Hindlimb muscle (tissue), 1 donor: ENCODE measurements at regions not wholly inside any gene's neighbourhood (a gene's known extent, or its start where the extent isn't known, plus 50 kb on each side); places are given as distances from the start of the nearest gene placed in this dataset.

Experiments used
- DNase-seq: peaks from one replicate; pipeline ENCODE4 v3.0.0-alpha.2; 2013

DNA sequence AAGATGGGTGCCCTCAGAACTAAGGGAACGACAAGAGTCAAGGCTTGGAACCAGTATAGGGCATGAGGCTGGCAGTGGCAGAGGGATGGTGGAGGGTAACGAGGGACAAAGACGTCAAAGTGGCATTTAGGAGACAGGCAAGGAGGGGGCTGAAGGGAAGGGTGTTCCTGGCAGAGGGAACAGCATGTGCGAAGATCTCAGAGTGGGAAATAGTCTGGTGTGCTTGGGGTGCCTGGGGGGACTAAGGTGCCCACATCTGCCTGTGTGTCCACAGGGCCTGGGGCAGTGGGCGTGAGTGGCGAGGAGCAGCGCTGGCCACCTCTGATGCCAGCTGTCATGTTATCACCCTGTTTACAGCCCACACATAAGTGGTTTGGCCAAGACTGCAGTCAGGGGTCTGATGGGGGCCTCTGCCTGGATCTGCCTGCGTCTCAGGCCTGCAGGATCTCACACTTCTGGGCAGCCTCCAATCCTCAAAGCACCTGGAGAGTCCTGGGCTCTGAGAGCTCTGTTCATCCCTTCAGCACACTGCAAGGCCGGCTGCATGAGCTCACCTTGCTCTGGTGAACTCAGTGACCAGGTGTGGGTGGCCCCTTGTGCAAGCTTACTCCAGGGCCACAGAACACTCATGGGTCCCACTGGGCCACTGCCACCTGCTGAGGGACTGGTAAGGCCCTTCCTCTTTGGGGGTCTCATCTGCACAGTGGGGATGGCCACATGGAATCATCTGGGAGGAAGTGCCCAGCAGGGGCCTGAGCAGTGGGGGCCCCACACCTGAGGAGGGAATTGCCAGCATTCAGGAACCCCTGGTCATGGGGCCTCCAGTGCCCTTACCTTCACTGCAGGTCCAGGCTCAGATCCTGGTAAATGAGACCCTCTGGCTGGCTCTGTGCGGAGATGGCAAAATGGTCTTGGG, 89.7 kb upstream of the SHISAL1 start:
- DNase-seq, result no peak

- DNase-seq, result no peak
Measured at GRCh38 chr22:44401783-44402110, 89.0 kb upstream of the SHISAL1 start.

GRCh38 chr22:44400763-44401060, 88.0 kb upstream of the SHISAL1 start:
- no peak for DNase-seq

- DNase-seq, result no peak
Measured at GRCh38 chr22:44399906-44400762, 87.4 kb upstream of the SHISAL1 start.

DNA sequence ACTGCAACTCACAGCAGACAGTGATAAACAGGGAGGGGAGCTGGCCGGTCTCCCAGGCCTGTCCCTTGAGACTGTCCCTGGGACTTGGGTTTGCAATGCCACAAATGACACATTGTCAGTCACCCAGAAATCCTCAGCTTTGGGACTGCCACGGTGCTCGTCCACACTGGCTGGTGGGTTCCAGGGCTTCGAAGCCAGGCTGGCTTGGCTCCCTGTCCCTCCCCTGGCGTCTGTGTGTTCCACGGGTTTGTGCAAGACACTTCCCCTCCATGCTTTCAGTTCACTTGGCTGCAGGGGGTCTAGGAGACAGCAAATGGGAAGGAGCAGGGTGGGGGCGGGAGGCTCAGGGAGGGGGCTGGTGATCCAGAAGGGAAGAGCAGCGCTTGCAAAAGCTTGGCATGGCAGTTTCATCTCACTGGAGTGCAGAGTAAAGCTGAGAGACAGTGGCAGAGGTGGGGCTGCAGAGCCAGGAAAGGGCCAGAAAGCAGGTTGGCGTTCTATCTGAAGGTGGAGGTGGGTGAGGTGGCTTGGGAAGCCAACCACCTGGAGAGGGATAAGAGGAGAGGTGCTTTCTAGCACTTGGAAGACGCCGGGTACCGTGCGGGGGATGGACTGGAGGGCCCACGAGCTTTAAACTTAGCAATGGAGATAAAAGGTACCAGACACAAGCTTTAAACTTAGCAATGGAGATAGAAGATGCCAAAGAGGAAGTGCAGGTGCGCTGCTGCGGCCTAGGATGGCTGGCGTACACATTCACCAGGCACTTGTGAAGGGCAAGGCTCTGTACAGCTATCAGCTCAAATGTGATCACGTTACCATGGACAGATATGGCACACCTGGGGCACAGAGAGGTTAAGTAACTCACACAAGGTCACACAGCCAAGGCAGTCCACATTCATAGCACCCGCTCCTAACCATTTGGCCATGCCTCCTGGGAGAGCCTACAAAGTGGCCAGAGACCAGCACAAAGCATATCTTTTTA, 86.4 kb upstream of the SHISAL1 start:
- no peak for DNase-seq

GRCh38 chr22:44396727-44397722, 84.3 kb upstream of the SHISAL1 start:
- no peak for DNase-seq

GRCh38 chr22:44396021-44396726, 83.4 kb upstream of the SHISAL1 start:
- no peak for DNase-seq

DNA sequence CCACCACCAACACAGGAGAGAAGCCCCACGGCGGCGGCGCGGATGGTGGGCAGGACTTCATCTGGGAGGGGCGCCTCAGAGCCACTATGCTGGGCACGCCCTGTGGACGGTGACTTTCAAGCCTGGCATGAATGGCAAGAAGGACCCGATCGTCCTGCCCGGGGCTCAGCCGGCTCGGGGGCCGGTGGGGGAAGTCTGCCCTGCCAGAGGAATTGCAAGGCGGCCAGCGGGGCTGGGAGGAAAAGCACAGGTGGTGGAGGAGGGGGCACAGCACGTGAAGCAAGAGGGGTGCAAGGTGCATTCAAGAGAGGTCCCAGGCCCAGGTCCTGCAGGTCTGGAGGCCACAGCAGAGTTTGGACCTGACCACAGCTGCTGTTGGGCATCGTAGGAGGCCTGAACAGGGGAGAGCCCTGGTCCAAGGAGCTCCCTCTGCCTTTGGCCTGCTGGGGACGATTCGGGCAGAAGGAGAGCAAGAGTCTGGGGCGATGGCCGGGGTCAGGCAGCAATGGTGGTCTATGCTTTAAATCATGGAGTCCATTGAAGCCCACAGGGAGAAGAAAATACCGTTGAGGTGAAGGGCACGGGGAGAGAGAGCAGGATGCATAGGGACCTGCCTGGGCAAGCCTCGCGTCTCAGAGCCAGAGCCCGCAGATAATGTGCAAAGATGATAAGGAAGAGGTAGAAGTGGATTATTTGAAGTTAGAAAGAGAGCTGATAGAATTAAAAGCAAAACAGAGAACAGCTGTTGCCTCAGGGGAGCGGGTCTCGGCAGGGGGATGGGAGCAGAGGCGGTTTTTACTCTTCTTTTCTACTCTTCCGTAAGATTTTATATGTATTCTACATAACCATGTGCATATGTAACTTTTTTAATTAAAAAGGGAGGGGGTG, 82.6 kb upstream of the SHISAL1 start:
- DNase-seq, result no peak

- DNase-seq, result no peak
Measured at GRCh38 chr22:44394246-44395117, 81.7 kb upstream of the SHISAL1 start.

- no peak for DNase-seq
Measured at GRCh38 chr22:44393066-44393465, 80.3 kb upstream of the SHISAL1 start.

- no peak for DNase-seq
Measured at GRCh38 chr22:44392446-44392921, 79.7 kb upstream of the SHISAL1 start.

DNA sequence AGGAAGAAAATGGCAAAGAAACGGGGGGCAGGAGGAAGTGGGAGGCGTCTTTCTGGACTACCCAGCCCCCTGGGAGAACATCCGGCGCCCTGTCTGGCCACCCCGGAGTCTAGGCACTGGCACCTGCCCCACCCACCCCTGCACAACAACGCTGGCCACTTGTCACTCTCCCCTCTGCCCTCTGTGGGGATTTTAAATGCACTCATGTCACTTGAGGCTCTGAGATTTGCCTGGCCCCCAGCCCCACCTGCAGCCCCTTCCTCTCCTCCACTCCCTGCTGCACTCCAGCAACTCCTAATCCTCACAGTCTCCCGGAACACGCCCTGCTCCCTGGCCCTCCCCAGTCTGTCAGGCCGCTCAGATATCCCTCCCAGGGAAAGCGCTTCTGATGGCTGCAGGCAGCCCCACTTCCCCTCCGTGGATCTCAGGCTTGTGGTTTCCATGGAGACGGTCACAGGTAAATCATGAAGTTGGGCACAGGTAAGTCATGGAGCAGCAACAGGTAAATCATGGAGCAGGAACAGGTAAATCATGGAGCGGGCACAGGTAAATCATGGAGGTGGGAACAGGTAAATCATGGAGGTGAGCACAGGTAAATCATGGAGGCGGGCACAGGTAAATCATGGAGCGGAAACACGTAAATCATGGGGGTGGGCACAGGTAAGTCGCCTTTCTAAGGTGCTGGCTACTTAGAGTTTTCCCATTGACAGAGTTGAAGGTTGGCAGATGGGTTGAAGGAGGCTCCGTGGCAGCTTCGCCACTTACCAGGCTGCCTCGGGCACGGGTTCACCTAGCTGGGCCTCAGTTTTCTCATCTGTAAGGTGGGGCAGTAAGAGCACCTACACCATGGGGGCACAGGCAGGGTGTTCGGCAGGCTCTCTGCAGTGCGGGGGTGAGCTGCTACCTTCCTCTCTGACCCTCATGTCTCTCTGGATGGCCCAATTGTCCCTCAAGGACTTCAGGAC, 79.0 kb upstream of the SHISAL1 start:
- DNase-seq, result no peak

DNA sequence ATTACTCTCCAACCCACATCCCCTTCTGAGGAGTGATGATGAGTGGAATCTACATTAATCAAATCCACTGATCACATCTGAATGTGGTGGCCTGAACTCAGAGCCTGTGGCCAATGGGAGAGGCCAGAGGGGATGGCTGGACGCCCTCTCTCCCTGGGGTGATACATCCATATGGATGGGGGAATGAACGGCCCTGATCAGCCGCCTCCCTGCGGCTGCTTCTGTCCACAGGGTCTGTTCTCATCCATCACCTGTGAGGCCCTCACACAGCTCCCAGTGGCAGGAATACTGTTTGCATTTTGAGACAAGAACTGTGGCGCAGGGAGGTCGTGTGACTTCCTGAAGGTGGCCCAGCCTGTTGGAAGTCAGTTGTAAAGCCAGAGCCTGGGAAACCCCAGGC, 78.3 kb upstream of the SHISAL1 start:
- DNase-seq, result no peak

DNA sequence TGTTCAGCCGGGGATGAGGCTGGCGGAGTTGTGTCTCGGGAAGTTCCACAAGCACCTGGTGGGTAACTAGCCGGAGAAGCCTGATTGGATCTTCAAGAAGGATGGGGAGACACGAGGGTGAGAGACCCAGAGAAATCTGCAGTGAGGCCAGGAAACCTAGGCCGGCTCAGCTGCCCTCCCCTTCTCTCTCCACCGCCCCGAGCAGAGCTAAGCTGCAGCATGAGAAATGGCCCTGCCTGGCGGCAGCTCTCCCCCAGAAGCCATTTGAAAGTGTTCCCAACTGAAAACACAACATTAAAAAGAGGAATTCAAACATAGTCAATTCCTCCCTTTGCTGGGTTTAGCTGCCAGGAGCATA, 77.8 kb upstream of the SHISAL1 start:
- DNase-seq, result no peak

DNA sequence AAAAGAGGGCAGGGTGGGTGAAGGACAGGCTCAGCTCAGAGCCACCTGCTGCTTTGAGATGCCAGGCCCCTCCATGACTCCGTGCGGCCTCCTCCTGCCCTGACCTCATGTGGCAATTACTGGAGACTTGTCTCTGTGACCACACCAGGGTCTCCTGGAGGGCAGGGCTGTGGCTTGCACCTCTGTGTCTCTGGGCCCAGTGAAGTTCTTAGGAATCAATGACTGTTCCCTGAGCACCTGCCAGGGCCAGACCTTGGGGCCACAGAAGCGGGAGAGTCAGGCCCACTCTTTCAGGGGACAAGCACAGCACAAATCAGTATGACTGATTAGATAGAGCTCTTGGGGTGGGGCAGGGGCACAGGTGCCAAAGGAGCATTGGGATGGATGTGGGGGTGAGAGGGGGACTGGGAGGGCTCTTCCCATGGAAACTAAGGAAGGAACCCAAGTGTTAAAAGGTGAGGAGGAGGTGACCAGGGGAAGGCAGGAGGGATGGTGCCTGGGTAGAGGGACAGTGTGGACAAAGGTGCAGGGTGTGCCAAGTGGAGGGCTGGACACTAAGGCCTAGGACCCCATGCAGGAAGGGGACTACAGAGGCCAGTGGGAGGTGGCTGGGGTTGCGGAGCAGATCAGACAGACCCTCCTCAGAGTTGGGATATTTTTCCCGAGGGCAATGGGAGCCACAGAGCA, 77.3 kb upstream of the SHISAL1 start:
- DNase-seq, result no peak

DNA sequence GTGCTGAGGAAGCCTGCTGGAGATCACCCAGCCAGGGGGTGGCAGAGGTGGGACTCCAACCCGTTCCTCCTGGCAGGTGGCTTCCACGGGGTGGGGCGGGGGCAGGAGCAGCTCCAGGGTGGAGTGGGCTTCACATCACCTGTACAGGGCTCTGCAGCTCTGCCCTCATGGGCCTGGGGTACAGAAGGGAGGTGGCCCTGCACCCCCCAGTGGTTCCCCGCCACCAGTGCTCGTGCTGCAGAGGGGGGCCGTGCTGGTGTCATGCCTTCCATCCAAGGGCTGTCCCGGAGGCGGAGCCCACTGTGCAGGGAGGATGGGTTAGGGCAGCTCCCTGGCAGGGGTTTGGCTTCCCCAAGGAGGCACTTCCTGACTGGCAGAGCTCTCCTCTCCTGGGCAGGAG, 76.4 kb upstream of the SHISAL1 start:
- DNase-seq, result no peak

DNA sequence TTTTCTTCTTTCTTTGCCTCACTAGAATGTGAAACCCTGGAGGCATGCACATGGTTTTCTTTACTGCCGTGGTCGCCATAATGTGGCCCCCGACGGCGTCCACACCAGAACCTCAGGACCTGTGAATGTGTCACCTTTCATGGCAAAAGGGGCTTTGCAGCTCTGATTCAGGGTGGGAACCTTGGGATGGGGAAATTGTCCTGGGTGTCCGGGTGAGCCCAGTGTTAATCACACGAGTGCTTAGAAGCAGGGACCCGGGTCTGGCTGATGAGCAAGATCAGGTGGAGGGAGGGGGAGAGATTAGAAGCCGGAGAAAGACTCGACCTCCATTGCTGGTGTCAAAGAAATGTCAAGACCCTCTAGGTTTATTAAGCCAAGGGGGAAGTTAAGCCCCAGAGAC, 74.7 kb upstream of the SHISAL1 start:
- no peak for DNase-seq
